ENCODE measurements at regions not wholly inside any gene's neighbourhood (a gene's known extent, or its start where the extent isn't known, plus 50 kb on each side); places are given as distances from the start of the nearest gene placed in this dataset.
"Not testable (repeated sequence)": the region's sequence is repeated elsewhere in the genome, so short reads cannot be mapped to it uniquely, and the experiment has no call there.

- intact Hi-C loops (cut with DNase I): no loop called here
- no peak for DNase-seq
Measured at GRCh38 chr13:81990652-81991051, 1649.7 kb upstream of the SPRY2 start.

GRCh38 chr13:81988567-81988966 is 1647.6 kb upstream of the SPRY2 start:
- no peak for DNase-seq
- intact Hi-C loops (cut with DNase I): no loop called here

GRCh38 chr13:81987677-81988357 is 1646.9 kb upstream of the SPRY2 start:
- intact Hi-C loops (cut with DNase I): no loop called here
- no peak for DNase-seq

- intact Hi-C loops (cut with DNase I): no loop called here
- DNase-seq: no peak
Measured at GRCh38 chr13:81987159-81987558, 1646.2 kb upstream of the SPRY2 start.

GRCh38 chr13:81986308-81986707 is 1645.4 kb upstream of the SPRY2 start:
- DNase-seq: no peak
- intact Hi-C loops (cut with DNase I): no loop called here

GRCh38 chr13:81957121-81957520 is 1616.2 kb upstream of the SPRY2 start:
- intact Hi-C loops (cut with DNase I): no loop called here
- DNase-seq: no peak

GRCh38 chr13:81929988-81930387 is 1589.1 kb upstream of the SPRY2 start:
- no peak for DNase-seq
- intact Hi-C loops (cut with DNase I): no loop called here

GRCh38 chr13:81927347-81927746 is 1586.4 kb upstream of the SPRY2 start:
- intact Hi-C loops (cut with DNase I): no loop called here
- no peak for DNase-seq

- intact Hi-C loops (cut with DNase I): no loop called here
- DNase-seq: no peak
Measured at GRCh38 chr13:81917810-81918209, 1576.9 kb upstream of the SPRY2 start.

GRCh38 chr13:81916461-81916860 is 1575.5 kb upstream of the SPRY2 start:
- no peak for DNase-seq
- intact Hi-C loops (cut with DNase I): no loop called here

GRCh38 chr13:81907787-81908372 is 1567.0 kb upstream of the SPRY2 start:
- intact Hi-C loops (cut with DNase I): no loop called here
- DNase-seq: no peak

GRCh38 chr13:81888855-81889254 is 1547.9 kb upstream of the SPRY2 start:
- intact Hi-C loops (cut with DNase I): no loop called here
- peak in 2 of 10 donors; percentile 58 to 73 for DNase-seq

GRCh38 chr13:81874681-81875661 is 1534.0 kb upstream of the SPRY2 start:
- intact Hi-C loops (cut with DNase I): no loop called here
- DNase-seq: no peak

GRCh38 chr13:81874253-81874652 is 1533.3 kb upstream of the SPRY2 start:
- intact Hi-C loops (cut with DNase I): no loop called here

GRCh38 chr13:81872581-81872980 is 1531.7 kb upstream of the SPRY2 start:
- intact Hi-C loops (cut with DNase I): no loop called here
- no peak for DNase-seq

More at GRCh38 chr13:81874253-81874652, 1533.3 kb upstream of the SPRY2 start:
- no peak for DNase-seq

GRCh38 chr13:81871751-81872325 is 1530.9 kb upstream of the SPRY2 start:
- DNase-seq; intact Hi-C loops (cut with DNase I): not testable (repeated sequence)

- DNase-seq: no peak
- intact Hi-C loops (cut with DNase I): no loop called here
Measured at GRCh38 chr13:81848291-81848690, 1507.4 kb upstream of the SPRY2 start.

GRCh38 chr13:81846771-81847170 is 1505.8 kb upstream of the SPRY2 start:
- DNase-seq: no peak
- intact Hi-C loops (cut with DNase I): no loop called here

GRCh38 chr13:81821259-81821658 is 1480.3 kb upstream of the SPRY2 start:
- DNase-seq: no peak
- intact Hi-C loops (cut with DNase I): no loop called here

GRCh38 chr13:81800433-81800832 is 1459.5 kb upstream of the SPRY2 start:
- intact Hi-C loops (cut with DNase I): no loop called here

GRCh38 chr13:81795710-81796109 is 1454.8 kb upstream of the SPRY2 start:
- intact Hi-C loops (cut with DNase I): no loop called here
- no peak for DNase-seq

More at GRCh38 chr13:81800433-81800832, 1459.5 kb upstream of the SPRY2 start:
- no peak for DNase-seq

Data from posterior cingulate gyrus (tissue), 11 donors.